SH-SY5Y (cell line): ENCODE measurements at regions not wholly inside any gene's neighbourhood (a gene's known extent, or its start where the extent isn't known, plus 50 kb on each side); places are given as distances from the start of the nearest gene placed in this dataset.

Experiments
- GATA2 ChIP-seq: IDR thresholded peaks from 2 replicates; pipeline ENCODE4 v1.6.1; 2011; ENCODE audit warnings: mild to moderate bottlenecking, low read depth, low read length
- GATA3 ChIP-seq: IDR thresholded peaks from 2 replicates; pipeline ENCODE4 v1.6.1; 2011; ENCODE audit warnings: low read depth, mild to moderate bottlenecking, low read length, moderate library complexity

DNA sequence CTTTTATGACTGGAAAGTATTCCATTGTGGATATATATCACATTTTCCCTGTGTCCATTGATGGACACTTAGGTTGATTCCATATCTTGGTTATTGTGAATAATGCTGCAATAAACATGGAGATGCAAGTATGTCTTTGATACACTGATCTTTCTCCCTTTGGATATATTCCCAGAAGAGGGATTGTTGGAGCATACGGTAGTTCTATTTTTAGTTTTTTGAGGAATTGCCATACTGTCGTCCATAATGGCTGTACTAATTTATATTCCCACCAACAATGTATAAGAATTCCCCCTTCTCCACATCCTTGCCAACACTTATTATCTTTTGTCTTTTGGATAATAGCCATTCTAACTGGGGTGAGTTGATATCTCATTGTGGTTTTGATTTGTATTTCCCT is 54.9 kb upstream of the PITX1 start:
- no peak for TF ChIP-seq GATA3
- TF ChIP-seq GATA2: no peak
